ENCODE measurements at regions not wholly inside any gene's neighbourhood (a gene's known extent, or its start where the extent isn't known, plus 50 kb on each side); places are given as distances from the start of the nearest gene placed in this dataset.

GRCh38 chr6:167508919-167509852 is 184.3 kb downstream of the TTLL2 start:
- no peak for DNase-seq
- H3K4me3 Mint-ChIP-seq (ENCODE audit: unreplicated experiment), result no peak overlapping the region
- H3K9me3 Mint-ChIP-seq (ENCODE audit: unreplicated experiment), result peaks cover 7% of the 10 kb centered on the region
- H3K27me3 Mint-ChIP-seq (ENCODE audit: unreplicated experiment), result peaks cover 8% of the 10 kb centered on the region
- TF ChIP-seq CTCF (IDR thresholded peaks at IDR 0.05; ENCODE audit: partially characterized antibody, unreplicated experiment), result no peak
- H3K4me1 Mint-ChIP-seq (ENCODE audit: low read depth, unreplicated experiment), result peaks cover 15% of the 10 kb centered on the region
- no peaks in the 10 kb centered on the region for H3K36me3 Mint-ChIP-seq (ENCODE audit: unreplicated experiment)
- H3K27ac Mint-ChIP-seq (ENCODE audit: unreplicated experiment), result no peak overlapping the region

GRCh38 chr6:167509853-167510220 is 185.0 kb downstream of the TTLL2 start:
- H3K4me1 Mint-ChIP-seq (ENCODE audit: low read depth, unreplicated experiment), result peaks cover 9% of the 10 kb centered on the region
- DNase-seq, result no peak
- no peaks in the 10 kb centered on the region for H3K36me3 Mint-ChIP-seq (ENCODE audit: unreplicated experiment)
- peaks cover 7% of the 10 kb centered on the region for H3K9me3 Mint-ChIP-seq (ENCODE audit: unreplicated experiment)
- no peak overlapping the region for H3K27ac Mint-ChIP-seq (ENCODE audit: unreplicated experiment)
- H3K27me3 Mint-ChIP-seq (ENCODE audit: unreplicated experiment), result peaks cover 5% of the 10 kb centered on the region
- no peak for TF ChIP-seq CTCF (IDR thresholded peaks at IDR 0.05; ENCODE audit: partially characterized antibody, unreplicated experiment)
- H3K4me3 Mint-ChIP-seq (ENCODE audit: unreplicated experiment), result no peak overlapping the region

GRCh38 chr6:167510648-167511047 is 185.8 kb downstream of the TTLL2 start:
- no peaks in the 10 kb centered on the region for H3K36me3 Mint-ChIP-seq (ENCODE audit: unreplicated experiment)
- no peak for TF ChIP-seq CTCF (IDR thresholded peaks at IDR 0.05; ENCODE audit: partially characterized antibody, unreplicated experiment)
- H3K4me3 Mint-ChIP-seq (ENCODE audit: unreplicated experiment), result no peak overlapping the region
- peaks cover 5% of the 10 kb centered on the region for H3K27me3 Mint-ChIP-seq (ENCODE audit: unreplicated experiment)
- no peak for DNase-seq
- H3K4me1 Mint-ChIP-seq (ENCODE audit: low read depth, unreplicated experiment), result peaks cover 5% of the 10 kb centered on the region
- no peak overlapping the region for H3K27ac Mint-ChIP-seq (ENCODE audit: unreplicated experiment)
- H3K9me3 Mint-ChIP-seq (ENCODE audit: unreplicated experiment), result peaks cover 7% of the 10 kb centered on the region

- Mint-ChIP-seq H3K27me3 (ENCODE audit: unreplicated experiment) (peaks cover 5% of the 10 kb centered on the region), H3K9me3 (ENCODE audit: unreplicated experiment) (peaks cover 7% of the 10 kb centered on the region), H3K4me1 (ENCODE audit: low read depth, unreplicated experiment) (peaks cover 4% of the 10 kb centered on the region), H3K27ac (ENCODE audit: unreplicated experiment) (no peak overlapping the region), H3K36me3 (ENCODE audit: unreplicated experiment) (no peaks in the 10 kb centered on the region), H3K4me3 (ENCODE audit: unreplicated experiment) (no peak overlapping the region)
- no peak for TF ChIP-seq CTCF (IDR thresholded peaks at IDR 0.05; ENCODE audit: partially characterized antibody, unreplicated experiment)
- no peak for DNase-seq
These were observed 187.9 kb downstream of the TTLL2 start for GRCh38 chr6:167512696-167513375.

- Mint-ChIP-seq H3K4me3 (ENCODE audit: unreplicated experiment) (no peak overlapping the region), H3K27ac (ENCODE audit: unreplicated experiment) (no peak overlapping the region), H3K9me3 (ENCODE audit: unreplicated experiment) (peaks cover 7% of the 10 kb centered on the region), H3K27me3 (ENCODE audit: unreplicated experiment) (peaks cover 5% of the 10 kb centered on the region), H3K36me3 (ENCODE audit: unreplicated experiment) (no peaks in the 10 kb centered on the region), H3K4me1 (ENCODE audit: low read depth, unreplicated experiment) (peaks cover 4% of the 10 kb centered on the region)
- DNase-seq, result no peak
- TF ChIP-seq CTCF (IDR thresholded peaks at IDR 0.05; ENCODE audit: partially characterized antibody, unreplicated experiment), result no peak
These were observed 188.9 kb downstream of the TTLL2 start for GRCh38 chr6:167513778-167514177.

Data from glutamatergic neuron (in vitro differentiated cells).